Caco-2 (cell line): ENCODE measurements at regions not wholly inside any gene's neighbourhood (a gene's known extent, or its start where the extent isn't known, plus 50 kb on each side); places are given as distances from the start of the nearest gene placed in this dataset.

Source experiments
- BruUV-seq: library from RNA; stranded (reverse); fragments of 400-500 nt; replicated peaks from 2 replicates; lab custom pipeline; 2021; lab: Mats Ljungman, UMichigan
- CTCF ChIA-PET: fragments of 300-600 bp; sonication (Branson Sonifier 250); formaldehyde crosslinking; loops from one replicate; lab custom pipeline; 2022; ENCODE audit warnings: antibody characterized with exemption; lab: Charles Lee
- POLR2A ChIA-PET: fragments of 300-600 bp; sonication (Branson Sonifier 250); formaldehyde crosslinking; loops from one replicate; lab custom pipeline; 2022; ENCODE audit warnings: antibody characterized with exemption; lab: Charles Lee
- DNase-seq, 2 experiments: peaks; one replicate each; pipeline versions ENCODE4 v3.0.0 to v3.0.0-alpha.2; 2020 to 2022
- H3K27me3 ChIP-seq: replicated peaks from 2 replicates; pipeline ENCODE4 v1.6.0; 2011; ENCODE audit warnings: low read length; ENCODE audit not compliant: control insufficient read depth, insufficient read depth
- H3K36me3 ChIP-seq: 2 replicates; pipeline ENCODE4 v1.5.1; 2011; ENCODE audit warnings: low read length; ENCODE audit not compliant: control insufficient read depth, insufficient read depth
- H3K4me1 ChIP-seq: fragments of 250-450 bp; sonication (Bioruptor Pico); 2 replicates; pipeline ENCODE4 v1.5.1; 2020; ENCODE audit warnings: mild to moderate bottlenecking
- H3K4me3 ChIP-seq: 2 replicates; pipeline ENCODE4 v1.5.1; 2011; ENCODE audit warnings: low read depth, mild to moderate bottlenecking, control low read depth, low read length
- H3K9me3 ChIP-seq: fragments of 250-450 bp; sonication (Bioruptor Pico); 2 replicates; pipeline ENCODE4 v1.5.1; 2020; ENCODE audit warnings: mild to moderate bottlenecking, moderate library complexity
- H3K27ac Mint-ChIP-seq: one replicate; pipeline ENCODE4 v1.8.0; 2022; ENCODE audit warnings: mixed read lengths; ENCODE audit not compliant: unreplicated experiment
- H3K27me3 Mint-ChIP-seq: one replicate; pipeline ENCODE4 v1.8.0; 2022; ENCODE audit warnings: mixed read lengths; ENCODE audit not compliant: insufficient read depth, unreplicated experiment
- H3K36me3 Mint-ChIP-seq: one replicate; pipeline ENCODE4 v1.8.0; 2022; ENCODE audit warnings: mild to moderate bottlenecking, mixed read lengths; ENCODE audit not compliant: insufficient read depth, unreplicated experiment
- H3K4me1 Mint-ChIP-seq: one replicate; pipeline ENCODE4 v1.8.0; 2022; ENCODE audit warnings: low read depth, mixed read lengths; ENCODE audit not compliant: unreplicated experiment
- H3K4me3 Mint-ChIP-seq: one replicate; pipeline ENCODE4 v1.8.0; 2022; ENCODE audit warnings: mild to moderate bottlenecking, moderate library complexity, mixed read lengths; ENCODE audit not compliant: unreplicated experiment
- H3K9me3 Mint-ChIP-seq: one replicate; pipeline ENCODE4 v1.8.0; 2022; ENCODE audit warnings: mixed read lengths; ENCODE audit not compliant: unreplicated experiment
- intact Hi-C: fragments of 100-400 bp; cut with micrococcal nuclease; formaldehyde crosslinking; loops from one replicate; pipeline ENCODE4 v1.10.0; 2022; ENCODE audit not compliant: unreplicated experiment
- TF ChIP-seq, protein P1 (sequence below), 2 experiments: fragments of 200-600 bp in 1 of 2; IDR thresholded peaks; 1 replicate in 1 of 2; 2 replicates in 1 of 2; pipeline versions ENCODE4 v1.5.1 to v1.8.0; 2011 to 2022; ENCODE audit warnings: antibody characterized with exemption in 1 of 2, control low read depth in 1 of 2, inconsistent platforms in 1 of 2, low read depth in 1 of 2, low read length in 1 of 2, mild to moderate bottlenecking in 1 of 2, moderate library complexity in 1 of 2; ENCODE audit not compliant: insufficient read depth in 1 of 2, severe bottlenecking in 1 of 2, unreplicated experiment in 1 of 2

DNA sequence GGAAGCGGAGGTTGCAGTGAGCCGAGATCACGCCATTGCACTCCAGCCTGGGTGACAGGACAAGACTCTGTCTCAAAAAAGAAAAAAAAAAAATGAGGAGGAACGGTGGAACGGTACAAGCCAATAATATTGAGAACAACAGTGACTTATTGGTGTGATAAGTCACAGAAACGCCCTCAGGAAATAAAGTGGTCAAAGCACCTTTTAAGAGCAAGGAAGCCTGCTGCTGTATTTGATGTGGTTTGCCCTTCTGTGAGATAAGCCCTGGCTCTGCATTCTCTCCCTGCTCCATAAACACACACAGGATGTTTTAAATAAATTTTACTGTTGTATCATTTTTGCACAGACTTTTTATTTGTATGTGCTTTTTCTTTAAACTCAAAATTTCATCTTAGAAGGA is 269.9 kb upstream of the MSX2 start:
- BruUV-seq, result no TSS peak
- ChIA-PET POLR2A (no interaction called here), CTCF (interaction anchor here (1.8 kb wide), 1 partner anchor 35 kb away, joined by 7 read pairs; no protein-coding TSS in a partner anchor)
- no peaks in the 10 kb centered on the region for H3K9me3 Mint-ChIP-seq
- Histone ChIP-seq H3K9me3 (peaks cover 16% of the 10 kb centered on the region; the same call in 1 of the 2 replicates), H3K36me3 (no peaks in the 10 kb centered on the region), H3K4me1 (peaks cover 48% of the 10 kb centered on the region), H3K4me3 (no peak overlapping the region), H3K27me3 (no peaks in the 10 kb centered on the region)
- intact Hi-C loops, result no loop called here
- H3K27ac Mint-ChIP-seq, result peak overlapping the region; percentile 62
- H3K4me3 Mint-ChIP-seq, result peak overlapping the region; percentile 28
- no peaks in the 10 kb centered on the region for H3K36me3 Mint-ChIP-seq
- peak; percentile 41 to 60 for DNase-seq
- peaks cover 44% of the 10 kb centered on the region for H3K4me1 Mint-ChIP-seq
- H3K27me3 Mint-ChIP-seq, result no peaks in the 10 kb centered on the region
- TF ChIP-seq, protein P1, sequence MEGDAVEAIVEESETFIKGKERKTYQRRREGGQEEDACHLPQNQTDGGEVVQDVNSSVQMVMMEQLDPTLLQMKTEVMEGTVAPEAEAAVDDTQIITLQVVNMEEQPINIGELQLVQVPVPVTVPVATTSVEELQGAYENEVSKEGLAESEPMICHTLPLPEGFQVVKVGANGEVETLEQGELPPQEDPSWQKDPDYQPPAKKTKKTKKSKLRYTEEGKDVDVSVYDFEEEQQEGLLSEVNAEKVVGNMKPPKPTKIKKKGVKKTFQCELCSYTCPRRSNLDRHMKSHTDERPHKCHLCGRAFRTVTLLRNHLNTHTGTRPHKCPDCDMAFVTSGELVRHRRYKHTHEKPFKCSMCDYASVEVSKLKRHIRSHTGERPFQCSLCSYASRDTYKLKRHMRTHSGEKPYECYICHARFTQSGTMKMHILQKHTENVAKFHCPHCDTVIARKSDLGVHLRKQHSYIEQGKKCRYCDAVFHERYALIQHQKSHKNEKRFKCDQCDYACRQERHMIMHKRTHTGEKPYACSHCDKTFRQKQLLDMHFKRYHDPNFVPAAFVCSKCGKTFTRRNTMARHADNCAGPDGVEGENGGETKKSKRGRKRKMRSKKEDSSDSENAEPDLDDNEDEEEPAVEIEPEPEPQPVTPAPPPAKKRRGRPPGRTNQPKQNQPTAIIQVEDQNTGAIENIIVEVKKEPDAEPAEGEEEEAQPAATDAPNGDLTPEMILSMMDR (IDR thresholded peaks at IDR 0.05; ENCODE audit: insufficient read depth in 1 of 2, low read depth in 1 of 2, low read length in 1 of 2, severe bottlenecking in 1 of 2, unreplicated experiment in 1 of 2), result no peak

DNA sequence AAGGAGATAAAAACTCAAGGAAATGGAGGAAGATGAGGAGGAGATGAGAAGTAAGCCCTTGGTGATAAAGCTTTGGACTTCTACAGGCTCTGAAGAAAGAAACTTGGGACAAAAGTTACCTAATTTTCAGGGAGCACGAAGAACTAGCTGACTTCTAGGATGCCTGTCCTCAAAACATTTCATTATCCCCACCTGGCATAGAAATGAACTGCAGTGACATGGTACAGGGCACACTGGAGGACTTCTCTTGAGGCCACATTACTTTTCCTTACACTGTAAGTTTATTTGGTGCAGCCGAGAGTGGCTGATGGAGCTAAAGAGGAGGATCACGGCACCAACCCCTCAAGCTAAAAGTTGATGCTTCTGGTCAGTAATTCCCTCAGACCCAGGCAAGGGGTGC is 269.5 kb upstream of the MSX2 start:
- H3K9me3 ChIP-seq, result peaks cover 13% of the 10 kb centered on the region; the same call in 1 of the 2 replicates

DNA sequence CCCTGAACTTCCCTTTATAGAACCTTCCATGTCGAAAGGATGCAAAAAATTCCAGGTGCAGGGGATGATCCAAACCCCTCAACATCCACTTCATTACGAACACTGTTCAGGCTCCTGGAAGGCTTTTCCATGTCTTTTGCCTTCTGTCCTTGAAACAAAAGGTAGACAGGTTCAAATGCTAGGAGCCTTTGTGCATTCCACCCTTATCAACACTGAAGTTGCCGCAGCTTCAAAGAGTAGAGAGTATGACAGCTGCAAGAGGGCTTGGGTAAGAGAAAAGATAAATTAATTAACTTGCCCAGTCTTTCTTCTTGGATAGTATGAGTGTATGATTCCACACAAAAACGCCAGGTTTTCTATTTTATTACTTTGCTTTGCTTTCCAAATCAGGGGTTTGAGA is 269.1 kb upstream of the MSX2 start:
- DNase-seq, result peak; percentile 61 to 70
- H3K4me3 ChIP-seq, result no peak overlapping the region
- no peaks in the 10 kb centered on the region for H3K36me3 ChIP-seq
- H3K27me3 ChIP-seq, result no peaks in the 10 kb centered on the region
- peaks cover 52% of the 10 kb centered on the region for H3K4me1 Mint-ChIP-seq
- POLR2A ChIA-PET, result interaction anchor here (0.7 kb wide), 1 partner anchor 56 kb away, joined by 4 read pairs; no protein-coding TSS in a partner anchor
- no peaks in the 10 kb centered on the region for H3K27me3 Mint-ChIP-seq
- H3K9me3 Mint-ChIP-seq, result no peaks in the 10 kb centered on the region
- peak overlapping the region; percentile 62 for H3K27ac Mint-ChIP-seq
- intact Hi-C loops, result no loop called here
- peaks cover 8% of the 10 kb centered on the region for H3K36me3 Mint-ChIP-seq
- BruUV-seq, result no TSS peak
- CTCF ChIA-PET, result interaction anchor here (1.0 to 1.8 kb wide), 2 partner anchors 9 to 36 kb away, joined by 4 to 7 read pairs; no protein-coding TSS in a partner anchor
- H3K4me1 ChIP-seq, result peaks cover 56% of the 10 kb centered on the region
- peaks cover 9% of the 10 kb centered on the region; the same call in 1 of the 2 replicates for H3K9me3 ChIP-seq
- H3K4me3 Mint-ChIP-seq, result peak overlapping the region; percentile 28
- TF ChIP-seq, protein P1 (IDR thresholded peaks at IDR 0.05; ENCODE audit: insufficient read depth in 1 of 2, low read depth in 1 of 2, low read length in 1 of 2, severe bottlenecking in 1 of 2, unreplicated experiment in 1 of 2), result no peak

More for the DNA sequence above, 269.5 kb upstream of the MSX2 start:
- Histone ChIP-seq H3K36me3 (no peaks in the 10 kb centered on the region), H3K4me3 (no peak overlapping the region), H3K4me1 (peaks cover 52% of the 10 kb centered on the region), H3K27me3 (no peaks in the 10 kb centered on the region)
- Mint-ChIP-seq H3K4me1 (peaks cover 48% of the 10 kb centered on the region), H3K4me3 (peak overlapping the region; percentile 28), H3K27ac (peak overlapping the region; percentile 62), H3K36me3 (peaks cover 3% of the 10 kb centered on the region), H3K27me3 (no peaks in the 10 kb centered on the region), H3K9me3 (no peaks in the 10 kb centered on the region)
- intact Hi-C loops, result no loop called here
- TF ChIP-seq, protein P1 (IDR thresholded peaks at IDR 0.05; ENCODE audit: insufficient read depth in 1 of 2, low read depth in 1 of 2, low read length in 1 of 2, severe bottlenecking in 1 of 2, unreplicated experiment in 1 of 2), result no peak
- DNase-seq, result no peak
- no TSS peak for BruUV-seq
- ChIA-PET POLR2A (interaction anchor here (0.7 kb wide), 1 partner anchor 56 kb away, joined by 4 read pairs; no protein-coding TSS in a partner anchor), CTCF (interaction anchor here (1.0 to 1.8 kb wide), 2 partner anchors 9 to 35 kb away, joined by 4 to 7 read pairs; no protein-coding TSS in a partner anchor)
